IMR-90 (cell line): ENCODE measurements at regions not wholly inside any gene's neighbourhood (a gene's known extent, or its start where the extent isn't known, plus 50 kb on each side); places are given as distances from the start of the nearest gene placed in this dataset.

Experiments used
- BHLHE40 ChIP-seq: fragments of 150-350 bp; IDR thresholded peaks from 2 replicates; pipeline ENCODE4 v1.6.1; 2016; ENCODE audit warnings: mild to moderate bottlenecking, low read depth, low read length
- CEBPB ChIP-seq: IDR thresholded peaks from 2 replicates; pipeline ENCODE4 v1.6.1; 2012; ENCODE audit warnings: low read depth, low read length, improper control_type of control experiment
- CTCF ChIP-seq: conservative IDR thresholded peaks from 2 replicates; pipeline ENCODE4 v1.5.1; 2012; ENCODE audit warnings: mild to moderate bottlenecking, low read depth, low read length, improper control_type of control experiment
- MAZ ChIP-seq: IDR thresholded peaks from 2 replicates; pipeline ENCODE4 v1.6.1; 2012; ENCODE audit warnings: low read depth, mild to moderate bottlenecking, low read length, improper control_type of control experiment, moderate library complexity, borderline replicate concordance
- POLR2A ChIP-seq: IDR thresholded peaks from 2 replicates; pipeline ENCODE4 v1.6.1; 2012; ENCODE audit warnings: mild to moderate bottlenecking, low read depth, low read length
- RCOR1 ChIP-seq: IDR thresholded peaks from 2 replicates; pipeline ENCODE4 v1.6.1; 2012; ENCODE audit warnings: mild to moderate bottlenecking, low read length, improper control_type of control experiment; ENCODE audit not compliant: insufficient replicate concordance
- SMC3 ChIP-seq: fragments of 150-350 bp; IDR thresholded peaks from 2 replicates; pipeline ENCODE4 v1.6.1; 2016; ENCODE audit warnings: low read depth, mild to moderate bottlenecking, antibody characterized with exemption, low read length, moderate library complexity
- USF2 ChIP-seq: fragments of 150-350 bp; IDR thresholded peaks from 2 replicates; pipeline ENCODE4 v1.6.1; 2017; ENCODE audit warnings: mild to moderate bottlenecking, antibody characterized with exemption, low read length, low read depth

GRCh38 chr3:80496452-80496851 is 728.7 kb upstream of the ROBO1 start:
- TF ChIP-seq CTCF (no peak), BHLHE40 (no peak), RCOR1 (no peak), MAZ (no peak), USF2 (no peak), SMC3 (no peak), POLR2A (no peak), CEBPB (no peak)
